OCI-LY3 (cell line): ENCODE measurements at regions not wholly inside any gene's neighbourhood (a gene's known extent, or its start where the extent isn't known, plus 50 kb on each side); places are given as distances from the start of the nearest gene placed in this dataset.

Experiments used
- CTCF ChIP-seq: fragments of 200-600, 300-600 bp; sonication (generic); IDR thresholded peaks from 2 replicates; pipeline ENCODE4 v1.5.1; 2014; ENCODE audit warnings: antibody characterized with exemption, low read length, low read depth
- EZH2phosphoT487 ChIP-seq: fragments of 200-600 bp; shearing (Covaris generic); IDR thresholded peaks from 2 replicates; pipeline ENCODE4 v1.6.1; 2018; ENCODE audit warnings: antibody characterized with exemption, mixed run types, low read depth

- TF ChIP-seq CTCF (no peak), EZH2phosphoT487 (no peak)
Observed at GRCh38 chr22:49702068-49702397, 125.6 kb downstream of the BRD1 start.
